HG03342 (cell line): ENCODE measurements at regions not wholly inside any gene's neighbourhood (a gene's known extent, or its start where the extent isn't known, plus 50 kb on each side); places are given as distances from the start of the nearest gene placed in this dataset.
"Not testable (repeated sequence)": the region's sequence is repeated elsewhere in the genome, so short reads cannot be mapped to it uniquely, and the experiment has no call there.

Source experiments
- ATAC-seq: cut with Tn5 transposase; IDR thresholded peaks from one replicate; pipeline ENCODE4 v1.9.1; 2021; ENCODE audit warnings: mild to moderate bottlenecking, moderate library complexity; ENCODE audit not compliant: unreplicated experiment

DNA sequence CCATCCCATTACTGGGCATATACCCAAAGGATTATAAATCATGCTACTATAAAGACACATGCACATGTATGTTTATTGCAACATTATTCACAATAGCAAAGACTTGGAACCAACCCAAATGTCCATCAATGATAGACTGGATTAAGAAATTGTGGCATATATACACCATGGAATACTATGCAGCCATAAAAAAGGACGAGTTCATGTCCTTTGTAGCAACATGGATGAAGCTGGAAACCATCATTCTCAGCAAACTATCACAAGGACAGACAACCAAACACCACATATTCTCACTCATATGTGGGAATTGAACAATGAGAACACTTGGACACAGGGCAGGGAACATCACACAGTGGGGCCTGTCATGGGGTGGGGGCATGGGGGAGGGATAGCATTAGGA lies 181.5 kb upstream of the SPRY2 start:
- ATAC-seq = not testable (repeated sequence)

DNA sequence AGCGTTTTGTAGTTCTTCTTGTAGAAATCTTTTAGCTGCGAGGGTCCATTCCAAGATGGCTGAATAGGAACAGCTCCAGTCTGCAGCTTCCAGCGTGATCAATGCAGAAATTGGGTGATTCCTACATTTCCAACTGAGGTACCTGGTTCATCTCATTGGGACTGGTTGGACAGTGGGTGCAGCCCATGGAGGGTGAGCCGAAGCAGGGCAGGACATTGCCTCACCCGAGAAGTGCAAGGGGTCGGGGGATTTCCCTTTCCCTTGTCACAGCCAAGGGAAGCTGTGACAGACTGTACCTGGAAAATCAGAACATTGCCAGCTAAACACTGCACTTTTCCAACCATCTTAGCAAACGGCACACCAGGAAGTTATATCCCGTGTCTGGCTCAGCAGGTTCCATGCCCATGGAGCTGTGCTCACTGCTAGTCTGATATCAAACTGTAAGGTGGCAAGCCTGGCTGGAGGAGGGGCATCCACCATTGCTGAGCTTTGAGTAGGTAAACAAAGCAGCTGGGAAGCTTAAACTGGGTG lies 176.0 kb upstream of the SPRY2 start:
- ATAC-seq = no peak

DNA sequence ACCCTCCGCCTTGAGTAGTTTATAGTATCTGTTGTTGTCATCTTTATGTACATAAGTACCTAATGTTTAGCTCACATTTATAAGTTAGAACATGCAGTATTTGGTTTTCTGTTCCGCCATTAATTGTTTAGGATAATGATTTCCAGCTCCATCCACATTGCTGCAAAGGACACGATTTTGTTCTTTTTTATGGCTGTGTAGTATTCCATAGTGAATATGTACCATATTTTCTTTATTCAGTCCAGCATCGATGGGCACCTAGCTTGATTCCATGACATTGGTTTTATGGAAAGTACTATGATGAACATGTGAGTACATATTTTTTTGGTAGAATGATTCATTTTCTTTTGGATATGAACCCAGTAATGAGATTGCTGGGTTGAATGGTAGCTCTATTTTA lies 174.4 kb upstream of the SPRY2 start:
- no peak for ATAC-seq

DNA sequence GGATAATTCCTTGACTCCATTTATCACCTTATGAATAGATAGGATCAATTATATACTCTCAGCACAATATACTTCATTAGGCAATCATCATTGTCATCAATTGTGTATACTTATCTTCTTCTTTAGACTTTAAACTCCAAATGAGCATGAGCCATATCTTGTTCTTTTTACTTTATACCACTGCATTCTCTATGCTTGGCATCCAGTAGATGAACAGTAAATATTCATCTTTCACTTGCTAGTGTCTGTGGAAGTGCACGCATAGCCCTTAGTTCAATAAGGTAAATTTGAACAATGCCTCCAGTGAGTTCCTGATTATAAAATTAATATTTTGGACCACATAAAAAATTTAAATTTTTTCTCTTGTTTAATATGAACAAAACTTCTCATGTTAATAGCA lies 172.3 kb upstream of the SPRY2 start:
- no peak for ATAC-seq

DNA sequence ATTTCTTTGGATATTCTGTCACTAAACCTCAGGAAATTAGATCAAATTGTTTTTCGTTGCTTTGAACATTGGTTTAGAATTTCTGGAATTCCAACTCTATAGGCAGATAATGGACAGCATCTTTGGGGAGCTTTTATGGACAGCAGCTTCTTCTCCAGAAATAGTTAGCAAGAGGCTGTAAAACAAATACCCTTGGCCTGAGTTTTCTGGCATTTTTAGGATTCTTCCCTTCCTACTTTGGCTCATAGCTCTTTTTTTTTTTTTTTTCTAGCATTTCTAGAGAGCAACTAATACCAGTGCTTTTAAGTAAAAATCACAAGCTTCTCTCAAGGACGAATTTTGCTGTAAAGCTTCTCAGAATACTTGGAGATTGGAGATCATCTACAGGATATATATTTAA lies 169.8 kb upstream of the SPRY2 start:
- ATAC-seq = no peak

DNA sequence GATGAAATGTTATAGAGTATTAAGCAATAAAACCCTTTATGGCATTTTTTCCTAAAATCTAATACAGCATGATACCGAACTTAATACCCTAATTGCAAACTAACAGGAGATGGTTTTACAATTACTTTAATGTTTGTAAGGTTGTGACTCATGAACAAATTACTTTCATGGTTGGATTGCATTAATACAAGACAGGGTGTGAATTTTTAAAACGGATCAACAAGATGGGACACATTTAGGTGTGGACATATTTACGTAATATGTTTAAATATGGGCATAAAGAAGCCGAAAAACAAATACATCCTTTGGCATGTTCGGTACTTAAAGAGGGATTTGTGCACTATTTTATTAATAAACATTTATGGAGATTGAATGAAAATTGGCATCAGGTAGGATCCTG lies 168.3 kb upstream of the SPRY2 start:
- no peak for ATAC-seq

DNA sequence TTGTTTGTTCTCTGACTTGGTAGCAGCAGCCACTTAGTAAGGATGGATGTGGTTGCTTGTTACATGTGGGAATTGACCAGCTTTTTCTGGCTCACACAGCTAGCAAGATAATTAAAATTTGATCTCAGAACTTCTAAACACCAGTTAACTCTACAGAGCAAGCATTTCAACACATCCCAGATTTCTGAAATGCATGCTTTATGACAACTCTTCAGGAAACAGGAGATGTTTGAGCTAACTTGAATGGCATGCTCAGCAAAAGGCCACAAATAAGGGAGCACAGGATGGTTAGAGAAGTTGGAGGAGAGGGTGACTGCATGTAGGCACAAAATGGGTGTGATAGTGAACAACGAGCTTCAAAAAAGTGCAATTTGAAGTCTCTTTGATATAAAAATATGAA lies 167.1 kb upstream of the SPRY2 start:
- ATAC-seq = no peak

DNA sequence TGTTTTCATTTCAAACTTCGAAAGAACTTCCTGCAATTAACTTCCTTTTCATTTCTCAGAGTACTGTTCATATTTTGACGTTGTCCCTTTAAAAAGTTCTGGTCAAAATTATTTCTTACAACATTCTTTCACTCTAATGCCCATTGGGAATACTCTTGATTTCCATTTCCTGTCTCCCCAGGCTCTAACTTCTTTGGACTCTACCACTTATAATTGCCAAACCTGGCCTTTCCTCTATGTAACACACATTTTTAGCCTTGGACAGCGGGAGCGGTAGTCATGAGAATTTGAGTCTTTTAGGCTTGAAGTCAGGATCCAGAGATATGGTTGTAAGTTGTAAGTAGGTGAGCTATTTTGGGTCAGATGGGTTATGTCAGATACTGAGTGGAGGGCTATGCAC lies 163.5 kb upstream of the SPRY2 start:
- ATAC-seq = no peak

DNA sequence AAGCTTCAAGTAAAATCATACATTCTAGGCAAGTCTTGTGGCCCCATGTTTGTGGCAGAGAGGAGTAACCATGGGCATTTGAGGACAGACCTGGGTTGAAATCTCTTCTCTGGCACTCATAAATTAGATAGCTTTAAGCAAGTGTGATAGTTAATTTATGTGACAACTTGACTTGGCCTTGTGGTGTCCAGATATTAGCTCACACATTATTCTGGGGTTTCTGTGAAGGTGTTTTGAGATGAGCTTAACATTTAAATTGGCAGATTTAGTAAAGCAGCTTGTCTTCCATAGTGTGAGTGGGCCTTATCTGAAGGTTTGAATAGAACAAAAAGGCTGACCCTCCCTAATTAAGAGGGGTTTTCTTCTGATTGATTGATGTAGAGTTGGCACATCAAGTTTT lies 161.4 kb upstream of the SPRY2 start:
- no peak for ATAC-seq

DNA sequence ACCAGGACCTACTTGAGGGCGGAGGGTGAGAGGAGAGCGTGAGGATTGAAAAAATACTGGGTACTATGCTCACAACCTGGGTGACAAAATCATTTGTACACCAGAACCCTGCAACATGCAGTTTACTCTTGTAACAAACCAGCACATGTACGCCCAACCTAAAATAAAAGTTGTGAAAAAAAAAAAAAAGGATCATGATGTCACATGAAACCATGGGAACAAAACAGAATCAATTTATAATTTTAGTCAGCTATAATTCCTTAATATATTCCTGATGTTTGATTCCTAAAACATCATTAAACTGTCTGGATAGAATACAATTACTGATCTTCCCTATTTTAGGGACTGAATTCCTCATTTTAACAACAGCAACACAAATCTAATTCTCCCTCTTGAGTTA lies 160.6 kb upstream of the SPRY2 start:
- ATAC-seq = no peak

DNA sequence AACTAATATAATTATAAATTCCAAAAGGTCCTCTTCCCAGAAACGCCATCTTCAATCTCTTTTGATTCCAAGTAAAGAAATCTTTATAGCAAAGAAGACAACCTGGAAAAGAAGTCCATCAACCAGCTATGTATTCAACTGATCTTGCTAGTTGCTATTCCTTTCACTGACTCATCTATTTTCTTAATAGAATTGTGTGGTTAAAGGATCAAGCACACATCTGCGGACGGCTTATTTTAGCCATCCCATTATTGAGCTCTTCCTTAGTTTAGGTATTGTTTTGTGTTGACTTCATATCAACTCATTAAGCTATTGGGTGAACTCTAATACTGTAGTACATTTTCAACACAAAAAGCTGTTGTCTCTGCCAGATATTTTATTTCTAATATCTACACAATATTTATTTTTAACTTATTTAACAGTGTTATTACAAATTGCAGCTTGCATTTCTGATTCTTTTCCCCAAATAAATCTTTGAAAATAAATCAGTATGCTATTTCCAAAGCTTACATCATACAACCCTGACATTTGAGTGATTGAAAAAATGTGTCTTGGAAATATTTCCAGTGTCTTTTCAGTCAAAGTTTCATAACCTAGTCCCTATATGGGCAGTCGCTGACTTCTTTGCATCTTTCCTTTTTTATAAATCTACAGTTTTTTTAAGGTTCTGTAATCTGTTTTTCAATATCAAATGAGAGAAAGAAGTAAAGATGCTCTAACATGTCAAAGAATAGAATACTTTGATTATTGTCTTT lies 158.8 kb upstream of the SPRY2 start:
- no peak for ATAC-seq

DNA sequence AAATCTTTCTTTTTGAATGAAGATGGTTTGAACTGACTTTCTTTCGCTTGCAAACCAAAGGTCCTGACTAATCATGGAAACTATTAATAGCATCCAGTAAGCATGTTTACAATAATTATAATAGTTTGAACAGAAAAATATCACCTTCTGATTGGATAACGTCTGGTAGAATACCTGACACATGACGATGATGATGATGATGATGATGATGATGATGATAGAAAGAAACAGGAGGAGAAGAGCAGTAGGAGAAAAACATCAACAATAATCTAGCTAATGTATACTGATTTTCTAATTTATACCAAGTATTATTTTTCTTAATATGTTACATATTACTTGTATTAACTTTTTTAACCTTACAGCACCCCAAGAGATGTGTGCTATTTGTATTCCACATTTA lies 157.5 kb upstream of the SPRY2 start:
- ATAC-seq = no peak

DNA sequence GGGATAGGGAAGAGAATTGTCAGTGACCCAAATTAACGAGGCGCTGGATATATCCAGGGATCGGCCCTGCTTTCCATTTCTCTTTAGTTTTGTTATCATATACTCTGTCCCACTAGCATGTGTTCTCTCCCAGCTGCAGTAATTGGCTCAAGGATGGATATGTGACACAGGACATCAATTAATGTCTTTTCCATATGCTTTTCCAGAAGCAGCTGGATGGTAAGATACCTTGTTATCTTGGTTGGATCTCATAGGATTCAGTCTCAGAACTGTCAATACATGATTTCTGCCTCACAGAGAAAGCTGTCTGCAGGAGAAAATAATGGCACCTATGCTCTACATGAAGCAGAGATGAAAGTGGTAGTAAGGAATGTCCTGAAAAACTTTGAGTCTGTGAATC lies 157.1 kb upstream of the SPRY2 start:
- ATAC-seq = no peak

DNA sequence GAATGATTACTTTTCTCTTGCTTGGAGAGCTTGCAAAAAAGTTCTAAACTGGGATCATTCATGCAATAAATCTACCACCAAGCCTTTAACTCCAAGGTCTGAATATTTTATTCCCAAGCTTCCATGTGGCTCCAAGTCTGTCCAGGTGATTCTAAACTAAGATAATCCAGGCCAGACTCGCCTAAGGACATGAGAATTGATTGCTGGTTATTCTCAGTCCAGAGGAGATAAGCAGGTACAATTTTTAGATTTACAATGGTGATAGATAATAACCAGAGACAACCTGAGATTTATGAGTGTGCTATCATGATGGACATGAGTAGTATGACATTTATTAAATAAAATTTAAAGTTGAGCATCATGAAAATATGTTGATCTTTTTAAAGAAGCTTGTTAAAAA lies 156.5 kb upstream of the SPRY2 start:
- ATAC-seq = no peak

DNA sequence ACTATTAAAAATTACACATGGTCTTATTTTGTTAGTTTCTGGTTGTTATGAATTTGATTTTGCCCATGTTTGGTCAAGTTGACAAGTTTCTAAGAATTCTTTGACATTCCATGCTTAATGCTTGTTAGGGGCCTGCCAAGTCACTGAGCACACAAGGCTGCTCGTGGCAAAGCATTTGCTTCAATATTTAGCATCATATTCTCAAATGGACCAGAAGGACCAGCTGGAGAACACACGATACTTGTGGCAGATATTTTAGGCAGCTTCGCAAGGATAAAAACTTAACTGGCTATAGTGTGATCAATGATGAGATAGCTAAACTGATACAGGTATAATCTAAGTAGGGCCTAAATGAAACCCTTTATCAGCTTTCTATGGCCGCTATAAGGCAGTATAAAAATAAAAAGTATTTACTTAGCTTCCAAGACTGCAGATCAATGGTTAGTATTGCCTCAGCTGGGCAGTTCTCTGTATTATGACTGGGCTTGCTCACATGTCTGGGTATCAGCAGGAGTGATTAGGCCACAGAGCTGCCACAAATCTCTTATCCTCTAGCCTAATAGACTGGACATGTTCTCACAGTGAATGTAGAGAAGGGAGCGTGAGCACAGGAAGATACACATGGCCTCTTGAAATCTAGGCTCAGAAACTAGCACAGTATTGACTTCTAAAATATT lies 155.9 kb upstream of the SPRY2 start:
- ATAC-seq = no peak

DNA sequence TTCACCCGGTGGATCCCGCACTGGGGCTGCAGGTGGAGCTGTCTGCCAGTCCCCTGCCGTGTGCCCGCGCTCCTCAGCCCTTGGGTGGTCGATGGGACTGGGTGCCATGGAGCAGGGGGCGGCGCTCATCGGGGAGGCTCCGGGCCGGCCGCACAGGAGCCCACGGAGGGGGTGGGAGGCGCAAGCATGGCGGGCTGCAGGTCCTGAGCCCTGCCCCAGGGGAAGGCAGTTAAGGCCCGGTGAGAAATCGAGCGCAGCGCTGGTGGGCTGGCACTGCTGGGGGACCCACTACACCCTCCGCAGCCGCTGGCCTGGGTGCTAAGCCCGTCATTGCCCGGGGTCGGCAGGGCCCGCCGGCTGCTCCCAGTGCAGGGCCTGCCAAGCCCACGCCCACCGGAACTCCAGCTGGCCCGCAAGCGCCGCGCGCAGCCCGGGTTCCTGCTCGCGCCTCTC lies 149.6 kb upstream of the SPRY2 start:
- not testable (repeated sequence) for ATAC-seq

DNA sequence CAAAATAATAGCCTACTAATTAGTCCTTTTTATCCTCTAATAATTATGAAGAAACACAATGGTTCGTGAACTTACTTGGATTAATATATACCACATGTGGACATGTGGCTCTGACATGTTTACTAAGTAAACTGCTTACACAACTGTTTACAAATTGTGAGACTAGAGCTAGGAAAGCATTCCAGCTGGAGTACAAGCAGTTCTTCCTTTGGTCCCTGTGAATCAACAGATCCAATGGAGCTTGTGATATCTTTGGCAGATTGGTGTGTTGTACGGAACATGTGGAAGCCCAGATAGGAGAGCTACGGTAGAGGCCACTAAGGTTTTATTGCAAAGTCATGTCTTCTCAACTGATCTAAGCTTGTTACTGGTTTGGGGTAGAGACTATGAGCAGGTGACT lies 145.5 kb upstream of the SPRY2 start:
- ATAC-seq = no peak

DNA sequence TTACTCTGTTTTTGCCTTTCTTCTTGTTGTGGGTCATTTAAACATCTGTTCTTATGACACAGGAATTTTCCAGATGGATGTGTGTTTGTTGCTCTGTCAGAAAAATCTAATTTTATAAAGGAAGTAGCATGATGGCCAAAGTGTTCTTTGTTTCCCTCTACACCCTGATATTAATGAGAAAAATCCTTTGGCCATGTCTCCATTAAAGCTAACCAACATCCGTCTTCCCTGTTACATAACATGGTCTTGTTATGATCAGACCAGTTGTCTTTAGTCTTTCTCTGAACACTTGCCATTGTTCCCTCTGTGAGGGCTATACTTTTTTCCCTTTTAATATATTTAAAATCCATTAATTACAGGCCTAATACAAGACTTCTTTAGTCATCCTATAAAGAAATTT lies 142.2 kb upstream of the SPRY2 start:
- ATAC-seq = no peak

DNA sequence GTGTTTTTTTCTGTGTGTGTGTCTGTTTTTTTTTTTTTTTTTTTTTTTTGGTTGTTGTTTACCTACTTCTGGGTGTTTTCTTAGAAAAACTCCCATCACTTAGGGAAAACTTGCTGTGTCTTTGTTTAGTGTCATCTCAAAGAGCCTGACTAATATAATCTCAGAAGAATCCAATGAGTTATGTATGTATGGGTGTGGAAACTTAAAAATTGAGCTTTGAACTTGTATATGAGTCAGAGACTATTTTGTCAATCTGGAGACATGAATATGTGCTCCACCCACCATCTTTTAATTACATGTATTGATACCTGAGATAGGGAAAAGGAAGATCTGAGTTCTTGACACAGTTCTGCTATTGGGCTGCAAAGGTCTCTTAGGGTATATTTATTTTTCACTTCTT lies 140.7 kb upstream of the SPRY2 start:
- ATAC-seq = no peak

DNA sequence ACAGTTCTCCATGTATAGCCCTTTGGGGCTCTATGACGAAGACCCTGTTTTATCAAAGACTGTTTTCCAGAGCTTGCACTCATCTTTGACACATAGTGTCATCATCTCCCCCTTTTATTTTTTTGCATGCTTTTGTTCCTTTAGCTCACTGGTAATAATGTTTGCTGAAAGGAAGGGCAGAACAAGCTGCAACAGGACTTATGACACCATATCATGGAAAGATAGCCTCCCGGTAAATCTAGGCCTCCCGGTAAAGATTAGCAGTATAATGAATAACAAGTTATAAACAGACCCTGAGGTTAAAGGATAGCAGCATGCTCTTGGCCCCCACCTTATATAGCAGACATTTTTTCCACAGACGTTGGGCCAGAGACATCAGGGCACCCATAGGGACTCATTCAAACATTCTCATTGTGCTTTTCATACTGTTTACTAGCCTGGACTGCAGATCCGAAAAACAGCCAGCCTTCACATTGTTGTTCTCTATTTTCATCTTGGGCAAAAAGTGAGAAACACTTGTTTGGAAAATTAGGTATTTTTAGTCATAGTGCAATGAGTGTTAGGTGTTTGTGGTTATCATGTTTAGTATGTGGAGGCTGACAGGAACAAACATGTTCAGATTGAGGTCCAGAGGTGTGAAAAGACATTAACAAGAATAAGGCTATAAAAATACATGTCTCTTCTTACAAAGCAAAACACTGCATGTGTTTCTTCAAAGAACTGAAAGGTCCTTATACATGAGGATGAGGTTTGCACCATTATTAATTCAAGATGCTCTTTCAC lies 136.9 kb upstream of the SPRY2 start:
- no peak for ATAC-seq

DNA sequence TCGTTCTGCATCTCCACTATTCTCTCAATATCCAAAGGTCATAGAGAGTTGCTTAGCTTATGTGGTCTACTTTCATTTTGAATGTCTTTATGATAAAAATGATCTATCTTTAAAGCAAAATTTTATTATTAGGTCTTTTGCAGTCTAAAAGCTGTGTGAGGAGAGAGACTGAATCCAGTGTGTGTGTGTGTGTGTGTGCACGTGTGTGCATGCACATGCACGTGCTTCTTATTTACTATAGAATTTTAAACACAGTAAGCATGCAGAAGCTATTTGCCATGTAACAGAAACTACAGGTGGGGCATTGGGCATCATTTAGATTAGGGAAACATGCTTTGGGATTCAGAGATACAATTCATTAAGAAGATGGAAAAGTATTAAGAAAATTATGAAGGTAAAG lies 136.0 kb upstream of the SPRY2 start:
- no peak for ATAC-seq

DNA sequence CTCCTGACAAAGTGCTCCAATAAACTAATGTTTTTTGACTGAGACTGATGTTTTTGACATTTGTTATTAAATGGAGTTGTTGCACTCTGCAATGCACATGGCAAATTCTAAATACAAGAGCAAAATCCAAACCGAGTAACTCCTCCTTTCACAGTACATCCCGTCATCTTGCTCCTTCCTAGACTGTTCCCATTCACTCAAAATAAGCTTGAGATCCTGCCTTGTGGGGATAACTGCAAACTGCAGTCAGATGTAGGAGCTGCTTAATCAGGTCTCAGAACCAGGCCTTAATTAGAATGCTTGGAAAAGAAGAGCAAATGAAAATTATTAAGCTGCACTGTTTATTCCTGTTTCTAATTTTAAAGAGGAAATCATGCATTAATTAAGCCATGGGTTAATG lies 134.8 kb upstream of the SPRY2 start:
- no peak for ATAC-seq
